IMR-90 (cell line): ENCODE measurements at regions not wholly inside any gene's neighbourhood (a gene's known extent, or its start where the extent isn't known, plus 50 kb on each side); places are given as distances from the start of the nearest gene placed in this dataset.

Source experiments
- ATAC-seq: fragments of 200-7000 bp; cut with Tn5 transposase; 2 replicates; pipeline ENCODE4 v1.9.1; 2020; ENCODE audit warnings: low read depth, mild to moderate bottlenecking, moderate library complexity
- BruUV-seq: library from RNA; stranded (reverse); fragments of 400-500 nt; replicated peaks from 2 replicates; lab custom pipeline; 2021; lab: Mats Ljungman, UMichigan
- CTCF ChIA-PET: fragments of 300-600 bp; formaldehyde crosslinking; extraction: SDS; loops from one replicate; lab custom pipeline; 2021; ENCODE audit warnings: antibody characterized with exemption; lab: Yijun Ruan, JAX
- POLR2A ChIA-PET: fragments of 300-600 bp; sonication (Branson Sonifier 250); formaldehyde crosslinking; loops from one replicate; lab custom pipeline; 2022; ENCODE audit warnings: antibody characterized with exemption; ENCODE audit not compliant: unreplicated experiment; lab: Charles Lee
- DNase-seq: peaks from one replicate; pipeline ENCODE4 v3.0.0; 2013
- H2AFZ ChIP-seq: replicated peaks from 2 replicates; pipeline ENCODE3; 2013; ENCODE audit warnings: low read length, mild to moderate bottlenecking; ENCODE audit not compliant: poor library complexity
- H2AK5ac ChIP-seq: 2 replicates; pipeline ENCODE4 v1.6.1; 2013; ENCODE audit warnings: low read depth, low read length, inconsistent platforms
- H2AK9ac ChIP-seq: replicated peaks from 2 replicates; pipeline ENCODE3; 2013; ENCODE audit warnings: mild to moderate bottlenecking, low read depth, low read length, moderate library complexity; ENCODE audit not compliant: poor library complexity
- H2BK120ac ChIP-seq: 2 replicates; pipeline ENCODE4 v1.6.1; 2013; ENCODE audit warnings: low read depth, low read length, inconsistent platforms
- H2BK15ac ChIP-seq: 3 replicates; pipeline ENCODE4 v1.6.1; 2013; ENCODE audit warnings: low read depth, low read length, inconsistent platforms
- H2BK20ac ChIP-seq: 2 replicates; pipeline ENCODE4 v1.6.1; 2013; ENCODE audit warnings: low read depth, mild to moderate bottlenecking, inconsistent platforms, low read length, moderate library complexity
- H2BK5ac ChIP-seq: 2 replicates; pipeline ENCODE4 v1.6.1; 2013; ENCODE audit warnings: mild to moderate bottlenecking, low read depth, low read length, inconsistent platforms; ENCODE audit not compliant: poor library complexity, severe bottlenecking
- H3K14ac ChIP-seq: replicated peaks from 2 replicates; pipeline ENCODE4 v1.6.1; 2013; ENCODE audit warnings: low read depth, low read length, inconsistent platforms
- H3K18ac ChIP-seq: 2 replicates; pipeline ENCODE4 v1.6.1; 2013; ENCODE audit warnings: low read depth, low read length, control low read depth
- H3K23ac ChIP-seq: 2 replicates; pipeline ENCODE4 v1.6.1; 2013; ENCODE audit warnings: low read depth, low read length, inconsistent platforms
- H3K27ac ChIP-seq: 2 replicates; pipeline ENCODE4 v1.5.1; 2013; ENCODE audit warnings: mild to moderate bottlenecking, control low read depth, low read length; ENCODE audit not compliant: insufficient read depth
- H3K27me3 ChIP-seq: 2 replicates; pipeline ENCODE4 v1.6.1; 2013; ENCODE audit warnings: low read length; ENCODE audit not compliant: control insufficient read depth, insufficient read depth
- H3K36me3 ChIP-seq: 2 replicates; pipeline ENCODE4 v1.6.1; 2013; ENCODE audit warnings: low read length, mixed read lengths; ENCODE audit not compliant: control insufficient read depth, insufficient read depth
- H3K4ac ChIP-seq: 2 replicates; pipeline ENCODE4 v1.6.1; 2013; ENCODE audit warnings: low read depth, low read length, inconsistent platforms
- H3K4me1 ChIP-seq: 2 replicates; pipeline ENCODE4 v1.6.1; 2013; ENCODE audit warnings: low read length, mixed read lengths; ENCODE audit not compliant: control insufficient read depth, insufficient read depth
- H3K4me2 ChIP-seq: 2 replicates; pipeline ENCODE4 v1.6.1; 2013; ENCODE audit warnings: low read depth, mild to moderate bottlenecking, control low read depth, low read length, moderate library complexity
- H3K4me3 ChIP-seq: 2 replicates; pipeline ENCODE4 v1.5.1; 2013; ENCODE audit warnings: low read depth, mild to moderate bottlenecking, control low read depth, low read length, moderate library complexity; ENCODE audit not compliant: insufficient read depth
- H3K56ac ChIP-seq: 2 replicates; pipeline ENCODE4 v1.6.1; 2013; ENCODE audit warnings: low read length, inconsistent platforms; ENCODE audit not compliant: insufficient read depth; ENCODE audit errors: extremely low read depth
- H3K79me1 ChIP-seq, 2 experiments: 2 replicates each; pipeline ENCODE4 v1.6.1; 2013; ENCODE audit warnings: low read length in 2 of 2, inconsistent platforms in 1 of 2, low read depth in 1 of 2
- H3K9ac ChIP-seq: 2 replicates; pipeline ENCODE4 v1.6.1; 2013; ENCODE audit warnings: low read depth, low read length, control low read depth
- H3K9me1 ChIP-seq: 2 replicates; pipeline ENCODE4 v1.6.1; 2013; ENCODE audit warnings: low read length, inconsistent platforms; ENCODE audit not compliant: insufficient read depth
- H3K9me3 ChIP-seq: 2 replicates; pipeline ENCODE4 v1.6.1; 2013; ENCODE audit warnings: low read length; ENCODE audit not compliant: control insufficient read depth, insufficient read depth
- H4K20me1 ChIP-seq: 2 replicates; pipeline ENCODE4 v1.6.1; 2013; ENCODE audit warnings: low read length, inconsistent platforms; ENCODE audit not compliant: insufficient read depth
- H4K5ac ChIP-seq: 2 replicates; pipeline ENCODE4 v1.6.1; 2013; ENCODE audit warnings: mild to moderate bottlenecking, low read depth, low read length, control low read depth
- H4K8ac ChIP-seq, 2 experiments: 2 replicates each; pipeline ENCODE4 v1.6.1; 2013; ENCODE audit warnings: low read depth in 2 of 2, low read length in 2 of 2, control low read depth in 1 of 2, inconsistent platforms in 1 of 2
- H4K91ac ChIP-seq: 2 replicates; pipeline ENCODE4 v1.6.1; 2013; ENCODE audit warnings: low read depth, low read length, inconsistent platforms; ENCODE audit not compliant: insufficient read depth
- BHLHE40 ChIP-seq: fragments of 150-350 bp; IDR thresholded peaks from 2 replicates; pipeline ENCODE4 v1.6.1; 2016; ENCODE audit warnings: mild to moderate bottlenecking, low read depth, low read length
- CEBPB ChIP-seq: IDR thresholded peaks from 2 replicates; pipeline ENCODE4 v1.6.1; 2012; ENCODE audit warnings: low read depth, low read length, improper control_type of control experiment
- CHD1 ChIP-seq: IDR thresholded peaks from 2 replicates; pipeline ENCODE4 v1.6.1; 2012; ENCODE audit warnings: low read depth, low read length, improper control_type of control experiment
- CTCF ChIP-seq: conservative IDR thresholded peaks from 2 replicates; pipeline ENCODE4 v1.5.1; 2012; ENCODE audit warnings: mild to moderate bottlenecking, low read depth, low read length, improper control_type of control experiment
- ELK1 ChIP-seq: fragments of 150-350 bp; IDR thresholded peaks from 2 replicates; pipeline ENCODE4 v1.6.1; 2016; ENCODE audit warnings: low read depth, mild to moderate bottlenecking, low read length, moderate library complexity, borderline replicate concordance
- MAFK ChIP-seq: IDR thresholded peaks from 2 replicates; pipeline ENCODE4 v1.6.1; 2012; ENCODE audit warnings: low read depth, low read length, improper control_type of control experiment
- MXI1 ChIP-seq: IDR thresholded peaks from 2 replicates; pipeline ENCODE4 v1.6.1; 2012; ENCODE audit warnings: low read depth, mild to moderate bottlenecking, low read length, moderate library complexity, borderline replicate concordance
- NFE2L2 ChIP-seq: fragments of 150-350 bp; IDR thresholded peaks from 2 replicates; pipeline ENCODE4 v1.6.1; 2016; ENCODE audit warnings: low read depth, mild to moderate bottlenecking, low read length
- POLR2A ChIP-seq: IDR thresholded peaks from 2 replicates; pipeline ENCODE4 v1.6.1; 2012; ENCODE audit warnings: mild to moderate bottlenecking, low read depth, low read length
- RAD21 ChIP-seq: IDR thresholded peaks from 2 replicates; pipeline ENCODE4 v1.6.1; 2012; ENCODE audit warnings: low read length, improper control_type of control experiment
- RFX5 ChIP-seq: IDR thresholded peaks from 2 replicates; pipeline ENCODE4 v1.8.0; 2012; ENCODE audit warnings: low read depth, mild to moderate bottlenecking, low read length, moderate library complexity
- SMC3 ChIP-seq: fragments of 150-350 bp; IDR thresholded peaks from 2 replicates; pipeline ENCODE4 v1.6.1; 2016; ENCODE audit warnings: low read depth, mild to moderate bottlenecking, antibody characterized with exemption, low read length, moderate library complexity
- USF2 ChIP-seq: fragments of 150-350 bp; IDR thresholded peaks from 2 replicates; pipeline ENCODE4 v1.6.1; 2017; ENCODE audit warnings: mild to moderate bottlenecking, antibody characterized with exemption, low read length, low read depth
- WGBS, 2 experiments: methylation state at CpG; one replicate each; pipeline versions ENCODE4 v1.1.5 to v1.1.7; 2013; ENCODE audit warnings: missing lambda C conversion rate in 2 of 2; ENCODE audit not compliant: insufficient read length in 1 of 2; ENCODE audit errors: extremely low coverage in 2 of 2; 5-methylcytosine and 5-hydroxymethylcytosine counted together
- dilution Hi-C: fragments of 300-500 bp; cut with HindIII; formaldehyde crosslinking; loops from one replicate; pipeline ENCODE4 v1.14.3; 2018; ENCODE audit warnings: low sequenced_read_pairs; ENCODE audit not compliant: unreplicated experiment
- in situ Hi-C: fragments of 300-500 bp; cut with MboI; formaldehyde crosslinking; loops from 3 replicates; pipeline ENCODE4 v1.14.3; 2019; ENCODE audit warnings: low sequenced_read_pairs, inconsistent platforms, mixed read lengths
- intact Hi-C: fragments of 100-400 bp; cut with micrococcal nuclease; formaldehyde crosslinking; loops from 2 replicates; pipeline ENCODE4 v1.10.0; 2022

- no peaks in the 10 kb centered on the region; the same call in 1 of the 2 replicates for H3K9me3 ChIP-seq
- H3K4me2 ChIP-seq: no peak overlapping the region
- H3K9me1 ChIP-seq: no peaks in the 10 kb centered on the region
- H2BK20ac ChIP-seq: no peak overlapping the region
- H3K4ac ChIP-seq: no peak overlapping the region
- no peak overlapping the region for H2AK5ac ChIP-seq
- H2BK120ac ChIP-seq: no peak overlapping the region
- no peak overlapping the region for H3K9ac ChIP-seq
- H2AK9ac ChIP-seq: no peak overlapping the region
- no peak overlapping the region for H3K56ac ChIP-seq
- no peak overlapping the region for H3K27ac ChIP-seq
- no peak for TF ChIP-seq MXI1
- TF ChIP-seq MAFK: no peak
- no peak for TF ChIP-seq ELK1
- no peak for TF ChIP-seq CEBPB
- TF ChIP-seq SMC3: no peak
- no peak for TF ChIP-seq POLR2A
- no peak for TF ChIP-seq BHLHE40
- TF ChIP-seq RFX5: no peak
- TF ChIP-seq USF2: no peak
- TF ChIP-seq CHD1: no peak
- TF ChIP-seq CTCF: no peak
- no peak for TF ChIP-seq NFE2L2
- TF ChIP-seq RAD21: no peak
- in situ Hi-C loops (no loop called here), intact Hi-C loops (no loop called here), dilution Hi-C loops (no loop called here)
- ATAC-seq: no peak
- H2BK15ac ChIP-seq: no peak overlapping the region
- no peaks in the 10 kb centered on the region for H3K79me1 ChIP-seq
- H3K4me3 ChIP-seq: no peak overlapping the region
- H4K5ac ChIP-seq: no peak overlapping the region
- no peak overlapping the region for H2BK5ac ChIP-seq
- H3K23ac ChIP-seq: no peak overlapping the region
- no peaks in the 10 kb centered on the region for H3K36me3 ChIP-seq
- ChIA-PET CTCF (no interaction called here), POLR2A (no interaction called here)
- H4K91ac ChIP-seq: no peak overlapping the region
- no peaks in the 10 kb centered on the region for H3K4me1 ChIP-seq
- H3K18ac ChIP-seq: no peak overlapping the region
- WGBS, 2 experiments: no CpG with 5 or more reads among the region's 2 CpGs
- H3K14ac ChIP-seq: no peak overlapping the region
- H2AFZ ChIP-seq: no peak overlapping the region
- no peak overlapping the region for H4K8ac ChIP-seq
- H4K20me1 ChIP-seq: no peaks in the 10 kb centered on the region
- no peak for DNase-seq
- peaks cover 2% of the 10 kb centered on the region; the same call in 1 of the 2 replicates for H3K27me3 ChIP-seq
- BruUV-seq: no TSS peak
Observed at GRCh38 chr2:67724261-67724660, 327.1 kb downstream of the ETAA1 start.
